Neural progenitor cell (in vitro differentiated cells): ENCODE measurements at regions not wholly inside any gene's neighbourhood (a gene's known extent, or its start where the extent isn't known, plus 50 kb on each side); places are given as distances from the start of the nearest gene placed in this dataset.

Experiments used
- DNase-seq: peaks from one replicate; pipeline ENCODE4 v3.0.0-alpha.2; 2016; ENCODE audit warnings: low spot score
- H2AFZ ChIP-seq: fragments of 200-600 bp; sonication (generic); replicated peaks from 2 replicates; pipeline ENCODE4 v1.6.1; 2016; ENCODE audit warnings: antibody characterized with exemption
- H3F3A ChIP-seq: fragments of 200-600 bp; sonication (generic); 2 replicates; pipeline ENCODE4 v1.6.1; 2016; ENCODE audit warnings: antibody characterized with exemption, low read depth
- H3K27ac ChIP-seq: fragments of 200-600 bp; sonication (generic); 2 replicates; pipeline ENCODE4 v1.5.1; 2016; ENCODE audit warnings: mild to moderate bottlenecking
- H3K27me3 ChIP-seq: fragments of 200-600 bp; sonication (generic); 2 replicates; pipeline ENCODE4 v1.6.1; 2016; ENCODE audit warnings: mild to moderate bottlenecking, moderate library complexity
- H3K36me3 ChIP-seq: fragments of 200-600 bp; sonication (generic); 2 replicates; pipeline ENCODE4 v1.5.1; 2016
- H3K4me1 ChIP-seq: fragments of 200-600 bp; sonication (generic); 2 replicates; pipeline ENCODE4 v1.6.1; 2016; ENCODE audit warnings: mixed run types
- H3K4me2 ChIP-seq: fragments of 200-600 bp; sonication (generic); 2 replicates; pipeline ENCODE4 v1.6.1; 2016
- H3K4me3 ChIP-seq: fragments of 200-600 bp; sonication (generic); 2 replicates; pipeline ENCODE4 v1.5.1; 2016
- H3K79me2 ChIP-seq: fragments of 200-600 bp; sonication (generic); 2 replicates; pipeline ENCODE4 v1.6.1; 2016; ENCODE audit warnings: low read depth
- H3K9ac ChIP-seq: fragments of 200-600 bp; sonication (generic); 2 replicates; pipeline ENCODE4 v1.6.1; 2016
- H3K9me3 ChIP-seq: fragments of 200-600 bp; sonication (generic); 2 replicates; pipeline ENCODE4 v1.5.1; 2016; ENCODE audit warnings: low read depth
- H4K20me1 ChIP-seq: fragments of 200-600 bp; sonication (generic); 2 replicates; pipeline ENCODE4 v1.6.1; 2016; ENCODE audit warnings: low read depth
- H3K27ac Mint-ChIP-seq: 3 replicates; pipeline ENCODE4 v1.8.0; 2021; ENCODE audit warnings: mixed read lengths
- H3K27me3 Mint-ChIP-seq: 2 replicates; pipeline ENCODE4 v1.8.0; 2022; ENCODE audit warnings: low read depth, mild to moderate bottlenecking, inconsistent platforms, moderate library complexity, mixed read lengths; ENCODE audit not compliant: insufficient read depth
- H3K36me3 Mint-ChIP-seq: 3 replicates; pipeline ENCODE4 v1.8.0; 2021; ENCODE audit warnings: mixed read lengths
- H3K4me1 Mint-ChIP-seq: 3 replicates; pipeline ENCODE4 v1.8.0; 2021; ENCODE audit warnings: mixed read lengths
- H3K4me3 Mint-ChIP-seq: 3 replicates; pipeline ENCODE4 v1.8.0; 2021; ENCODE audit warnings: mild to moderate bottlenecking, moderate library complexity, mixed read lengths
- H3K9me3 Mint-ChIP-seq: 3 replicates; pipeline ENCODE4 v1.8.0; 2020; ENCODE audit warnings: mixed read lengths
- EZH2 ChIP-seq: fragments of 200-600 bp; sonication (generic); IDR thresholded peaks from 2 replicates; pipeline ENCODE4 v1.6.1; 2017; ENCODE audit warnings: antibody characterized with exemption, mild to moderate bottlenecking, moderate library complexity
- EZH2phosphoT487 ChIP-seq: fragments of 200-600 bp; sonication (generic); IDR thresholded peaks from 2 replicates; pipeline ENCODE4 v1.6.1; 2017; ENCODE audit warnings: antibody characterized with exemption
- TF ChIP-seq, protein P1 (sequence below): fragments of 200-600 bp; sonication (generic); IDR thresholded peaks from 2 replicates; pipeline ENCODE4 v1.5.1; 2017; ENCODE audit warnings: antibody characterized with exemption, mild to moderate bottlenecking

DNA sequence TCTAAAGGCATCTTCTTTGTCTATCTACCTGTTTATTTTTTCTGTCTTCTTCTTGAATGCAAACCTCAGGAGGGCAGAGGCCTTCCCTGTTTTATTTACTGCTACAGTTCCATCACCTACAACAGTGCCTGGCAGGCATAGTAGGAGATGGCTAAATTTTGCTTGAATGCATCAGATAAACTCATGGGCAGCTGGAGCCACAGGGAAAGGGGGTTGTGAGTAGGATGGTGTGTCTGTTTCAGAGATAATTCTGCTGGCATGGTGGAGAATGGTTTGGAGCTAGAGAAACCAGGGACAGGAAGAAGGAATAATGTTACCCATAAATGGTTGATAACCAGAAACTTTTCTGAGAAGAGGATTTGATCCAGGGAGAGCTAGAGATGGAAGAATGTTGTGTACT is 189.8 kb upstream of the BRINP1 start:
- H3K9me3 ChIP-seq, result no peaks in the 10 kb centered on the region
- H3K79me2 ChIP-seq, result no peaks in the 10 kb centered on the region
- H3K27ac ChIP-seq, result no peak overlapping the region
- H3K4me2 ChIP-seq, result no peak overlapping the region
- H3K9me3 Mint-ChIP-seq, result no peaks in the 10 kb centered on the region
- no peak overlapping the region for H3K9ac ChIP-seq
- TF ChIP-seq EZH2phosphoT487, result no peak
- TF ChIP-seq, protein P1, sequence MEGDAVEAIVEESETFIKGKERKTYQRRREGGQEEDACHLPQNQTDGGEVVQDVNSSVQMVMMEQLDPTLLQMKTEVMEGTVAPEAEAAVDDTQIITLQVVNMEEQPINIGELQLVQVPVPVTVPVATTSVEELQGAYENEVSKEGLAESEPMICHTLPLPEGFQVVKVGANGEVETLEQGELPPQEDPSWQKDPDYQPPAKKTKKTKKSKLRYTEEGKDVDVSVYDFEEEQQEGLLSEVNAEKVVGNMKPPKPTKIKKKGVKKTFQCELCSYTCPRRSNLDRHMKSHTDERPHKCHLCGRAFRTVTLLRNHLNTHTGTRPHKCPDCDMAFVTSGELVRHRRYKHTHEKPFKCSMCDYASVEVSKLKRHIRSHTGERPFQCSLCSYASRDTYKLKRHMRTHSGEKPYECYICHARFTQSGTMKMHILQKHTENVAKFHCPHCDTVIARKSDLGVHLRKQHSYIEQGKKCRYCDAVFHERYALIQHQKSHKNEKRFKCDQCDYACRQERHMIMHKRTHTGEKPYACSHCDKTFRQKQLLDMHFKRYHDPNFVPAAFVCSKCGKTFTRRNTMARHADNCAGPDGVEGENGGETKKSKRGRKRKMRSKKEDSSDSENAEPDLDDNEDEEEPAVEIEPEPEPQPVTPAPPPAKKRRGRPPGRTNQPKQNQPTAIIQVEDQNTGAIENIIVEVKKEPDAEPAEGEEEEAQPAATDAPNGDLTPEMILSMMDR, result no peak
- TF ChIP-seq EZH2, result no peak
- H4K20me1 ChIP-seq, result no peaks in the 10 kb centered on the region
- H3K36me3 Mint-ChIP-seq, result no peaks in the 10 kb centered on the region
- no peak overlapping the region for H2AFZ ChIP-seq
- no peak overlapping the region for H3K27ac Mint-ChIP-seq
- H3K4me3 Mint-ChIP-seq, result no peak overlapping the region
- H3K36me3 ChIP-seq, result no peaks in the 10 kb centered on the region
- H3K27me3 Mint-ChIP-seq, result peaks cover 2% of the 10 kb centered on the region
- no peak overlapping the region for H3K4me3 ChIP-seq
- H3F3A ChIP-seq, result no peaks in the 10 kb centered on the region
- no peak for DNase-seq
- H3K4me1 ChIP-seq, result peaks cover 5% of the 10 kb centered on the region
- peaks cover 5% of the 10 kb centered on the region for H3K4me1 Mint-ChIP-seq
- no peaks in the 10 kb centered on the region for H3K27me3 ChIP-seq

DNA sequence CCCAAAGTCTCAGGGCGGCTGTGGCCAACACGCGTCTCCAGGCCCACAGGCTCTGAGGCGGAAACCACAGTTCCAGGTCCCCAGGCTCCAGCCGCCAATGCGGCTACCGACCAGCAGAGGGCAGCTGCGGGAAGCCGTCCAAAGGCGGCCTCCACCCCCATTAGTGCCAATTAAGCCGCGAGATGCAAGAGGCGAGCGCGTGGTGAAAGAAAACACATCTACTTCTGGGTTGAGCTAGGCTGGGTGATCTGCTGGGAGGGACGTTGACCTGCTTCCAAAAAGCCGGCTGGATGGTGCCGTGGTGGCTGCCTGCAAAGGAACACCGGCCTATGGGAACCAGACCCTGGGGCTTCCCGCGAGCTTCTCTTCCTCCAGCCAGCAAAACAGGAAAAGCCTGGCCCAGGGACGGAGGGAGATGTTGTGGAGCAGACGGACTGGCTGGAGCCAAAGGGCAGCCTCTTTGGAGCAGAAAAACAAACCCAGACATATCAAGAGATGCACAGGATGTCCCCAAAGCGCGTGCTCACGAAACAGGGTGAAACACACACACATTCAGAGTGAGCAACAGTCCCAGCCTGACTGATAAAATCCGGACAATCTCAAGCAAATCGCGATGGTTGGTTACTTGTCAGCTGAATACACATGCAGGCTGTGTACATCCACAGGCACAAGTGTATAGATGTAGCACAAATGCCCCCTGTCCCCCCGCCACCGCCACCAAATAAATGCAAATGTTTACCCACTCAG is 187.1 kb upstream of the BRINP1 start:
- H3K79me2 ChIP-seq, result no peaks in the 10 kb centered on the region
- peaks cover 5% of the 10 kb centered on the region for H3K4me1 Mint-ChIP-seq
- H3K36me3 Mint-ChIP-seq, result no peaks in the 10 kb centered on the region
- H3K27ac Mint-ChIP-seq, result no peak overlapping the region
- peak overlapping the region; percentile 98 for H2AFZ ChIP-seq
- no peaks in the 10 kb centered on the region for H3K9me3 ChIP-seq
- H3K4me2 ChIP-seq, result peak overlapping the region; percentile 64
- TF ChIP-seq, protein P1, result peak; percentile 93
- TF ChIP-seq EZH2phosphoT487, result no peak
- H3K4me1 ChIP-seq, result peaks cover 5% of the 10 kb centered on the region
- peak overlapping the region; percentile 79 for H3K4me3 Mint-ChIP-seq
- no peak overlapping the region for H3K27ac ChIP-seq
- H3K9me3 Mint-ChIP-seq, result no peaks in the 10 kb centered on the region
- no peaks in the 10 kb centered on the region for H4K20me1 ChIP-seq
- peak overlapping the region; percentile 27 for H3K4me3 ChIP-seq
- H3K27me3 Mint-ChIP-seq, result peaks cover 3% of the 10 kb centered on the region
- no peak overlapping the region for H3K9ac ChIP-seq
- no peaks in the 10 kb centered on the region for H3K27me3 ChIP-seq
- DNase-seq, result peak; percentile 90
- H3K36me3 ChIP-seq, result no peaks in the 10 kb centered on the region
- H3F3A ChIP-seq, result no peaks in the 10 kb centered on the region

DNA sequence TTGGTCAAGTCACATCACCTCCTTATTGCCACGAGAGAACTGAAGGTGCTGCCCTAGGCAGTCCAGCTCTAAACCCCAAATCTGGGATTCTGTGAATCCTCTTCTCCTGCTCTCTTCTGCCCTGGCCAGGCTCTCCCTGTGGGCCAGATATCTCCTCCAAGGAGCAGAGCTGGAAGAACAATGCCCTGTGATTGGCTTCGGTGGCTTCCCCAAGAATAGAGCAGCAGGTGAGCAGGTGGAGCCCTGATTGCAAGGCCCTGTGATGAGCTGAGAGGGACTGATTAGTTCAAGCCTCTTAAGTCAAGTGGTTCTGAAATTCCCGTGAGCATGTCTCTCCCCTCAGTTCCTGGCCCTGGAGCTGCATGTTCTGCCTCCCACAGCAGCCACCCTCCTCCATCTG is 175.3 kb upstream of the BRINP1 start:
- Mint-ChIP-seq H3K4me1 (no peaks in the 10 kb centered on the region), H3K4me3 (no peak overlapping the region), H3K27ac (no peak overlapping the region), H3K9me3 (no peaks in the 10 kb centered on the region), H3K27me3 (peaks cover 2% of the 10 kb centered on the region), H3K36me3 (no peaks in the 10 kb centered on the region)
- Histone ChIP-seq H4K20me1 (no peaks in the 10 kb centered on the region), H3F3A (no peaks in the 10 kb centered on the region), H3K79me2 (no peaks in the 10 kb centered on the region), H2AFZ (no peak overlapping the region), H3K36me3 (no peaks in the 10 kb centered on the region), H3K27ac (no peak overlapping the region), H3K4me2 (no peak overlapping the region), H3K4me3 (no peak overlapping the region), H3K4me1 (no peaks in the 10 kb centered on the region), H3K9ac (no peak overlapping the region), H3K9me3 (no peaks in the 10 kb centered on the region), H3K27me3 (no peaks in the 10 kb centered on the region)
- TF ChIP-seq EZH2 (no peak), EZH2phosphoT487 (no peak)
- TF ChIP-seq, protein P1, result no peak
- DNase-seq, result no peak
